Stimulated activated CD8-positive, alpha-beta memory T cell treated with anti-CD3 and anti-CD28 coated beads, Interleukin-7, amount 100 ng/mL, for 48 hours (primary cell): ENCODE measurements at regions not wholly inside any gene's neighbourhood (a gene's known extent, or its start where the extent isn't known, plus 50 kb on each side); places are given as distances from the start of the nearest gene placed in this dataset.
"Not testable (repeated sequence)": the region's sequence is repeated elsewhere in the genome, so short reads cannot be mapped to it uniquely, and the experiment has no call there.

Experiments
- DNase-seq, 2 donors: peaks; one replicate each; pipeline ENCODE4 v3.0.0-alpha.2; 2020; ENCODE audit warnings: low read depth in 1 of 2; ENCODE audit errors: extremely low read depth in 1 of 2

- no peak for DNase-seq
Observed at GRCh38 chr2:234375176-234375880, 121.6 kb downstream of the ARL4C start.

- DNase-seq: no peak
Observed at GRCh38 chr2:234374736-234375135, 122.1 kb downstream of the ARL4C start.

GRCh38 chr2:234374150-234374508 lies 122.8 kb downstream of the ARL4C start:
- no peak for DNase-seq

GRCh38 chr2:234373481-234374149 lies 123.3 kb downstream of the ARL4C start:
- no peak for DNase-seq

- DNase-seq: peak in 1 of 2 donors; percentile 6
Observed at GRCh38 chr2:234373060-234373459, 123.8 kb downstream of the ARL4C start.

- no peak for DNase-seq
Observed at GRCh38 chr2:234372506-234372905, 124.4 kb downstream of the ARL4C start.

- peak; percentile 4 to 22 for DNase-seq
Observed at GRCh38 chr2:234368861-234369261, 128.0 kb downstream of the ARL4C start.

- no peak for DNase-seq
Observed at GRCh38 chr2:234366891-234367290, 130.0 kb downstream of the ARL4C start.

GRCh38 chr2:234364661-234365060 lies 132.2 kb downstream of the ARL4C start:
- no peak for DNase-seq

- no peak for DNase-seq
Observed at GRCh38 chr2:234363647-234364294, 133.1 kb downstream of the ARL4C start.

- no peak for DNase-seq
Observed at GRCh38 chr2:234363011-234363487, 133.8 kb downstream of the ARL4C start.

- DNase-seq: not testable (repeated sequence)
Observed at GRCh38 chr2:234360313-234360975, 136.4 kb downstream of the ARL4C start.

- DNase-seq: no peak
Observed at GRCh38 chr2:234357666-234358065, 139.2 kb downstream of the ARL4C start.

GRCh38 chr2:234355808-234356365 lies 141.0 kb downstream of the ARL4C start:
- DNase-seq: no peak

- DNase-seq: no peak
Observed at GRCh38 chr2:234355021-234355720, 141.7 kb downstream of the ARL4C start.

GRCh38 chr2:234352270-234352669 lies 144.6 kb downstream of the ARL4C start:
- DNase-seq: no peak

- not testable (repeated sequence) for DNase-seq
Observed at GRCh38 chr2:234351866-234352265, 145.0 kb downstream of the ARL4C start.

- DNase-seq: no peak
Observed at GRCh38 chr2:234348081-234348480, 148.8 kb downstream of the ARL4C start.

- DNase-seq: no peak
Observed at GRCh38 chr2:234345921-234346320, 151.0 kb downstream of the ARL4C start.

GRCh38 chr2:234344012-234344411 lies 152.9 kb downstream of the ARL4C start:
- no peak for DNase-seq
